ENCODE measurements at regions not wholly inside any gene's neighbourhood (a gene's known extent, or its start where the extent isn't known, plus 50 kb on each side); places are given as distances from the start of the nearest gene placed in this dataset.

DNA sequence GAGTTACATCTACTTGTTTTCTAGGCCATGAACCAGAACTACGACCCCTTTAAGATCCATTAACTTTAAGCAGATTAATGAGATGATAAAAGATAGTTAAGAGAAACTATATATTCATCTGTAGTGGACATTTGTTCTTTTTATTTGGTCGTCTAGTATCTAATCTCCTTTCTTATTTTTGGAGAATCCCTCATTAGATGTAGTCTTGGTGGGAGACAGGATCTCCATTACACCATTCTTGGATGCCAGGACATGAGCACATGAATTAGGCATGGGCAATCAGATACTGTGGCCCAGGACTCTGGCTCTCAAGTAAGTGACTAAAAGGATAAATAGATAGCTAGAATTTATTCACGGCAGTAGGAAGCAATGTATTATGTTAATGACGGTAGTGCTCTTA is 245.0 kb downstream of the ATP23 start:
- TF ChIP-seq CTCF (IDR thresholded peaks at IDR 0.05) = no peak
- no peak for TF ChIP-seq POLR2AphosphoS5 (IDR thresholded peaks at IDR 0.05)
- no peak for TF ChIP-seq EP300 (IDR thresholded peaks at IDR 0.05)
- TF ChIP-seq POLR2A (IDR thresholded peaks at IDR 0.05) = no peak

All from gastroesophageal sphincter (tissue), 3 donors.